GM12873 (cell line): ENCODE measurements at regions not wholly inside any gene's neighbourhood (a gene's known extent, or its start where the extent isn't known, plus 50 kb on each side); places are given as distances from the start of the nearest gene placed in this dataset.

Experiments used
- TF ChIP-seq, protein P1 (sequence below): IDR thresholded peaks from 2 replicates; pipeline ENCODE4 v1.5.1; 2012; ENCODE audit warnings: low read depth, mild to moderate bottlenecking, moderate library complexity, low read length, control low read depth; ENCODE audit not compliant: insufficient read depth; ENCODE audit errors: missing control alignments

DNA sequence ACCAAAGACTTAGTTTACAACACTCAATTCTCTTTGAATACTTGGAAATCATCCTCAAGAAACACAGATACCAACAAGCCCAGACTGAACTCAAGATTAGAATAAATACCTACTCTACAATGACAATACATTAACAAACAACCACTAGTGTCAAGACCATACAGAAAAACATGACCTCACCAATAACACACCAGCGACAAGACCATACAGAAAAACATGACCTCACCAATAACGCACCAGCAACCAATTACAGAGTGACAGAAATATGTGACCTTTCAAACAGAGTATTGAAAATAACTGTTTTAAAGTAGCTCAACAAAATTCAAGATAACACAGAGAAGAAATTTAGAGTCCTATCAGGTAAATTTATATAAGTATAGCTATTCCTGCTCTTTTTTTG lies 876.0 kb downstream of the EPHA3 start:
- TF ChIP-seq, protein P1, sequence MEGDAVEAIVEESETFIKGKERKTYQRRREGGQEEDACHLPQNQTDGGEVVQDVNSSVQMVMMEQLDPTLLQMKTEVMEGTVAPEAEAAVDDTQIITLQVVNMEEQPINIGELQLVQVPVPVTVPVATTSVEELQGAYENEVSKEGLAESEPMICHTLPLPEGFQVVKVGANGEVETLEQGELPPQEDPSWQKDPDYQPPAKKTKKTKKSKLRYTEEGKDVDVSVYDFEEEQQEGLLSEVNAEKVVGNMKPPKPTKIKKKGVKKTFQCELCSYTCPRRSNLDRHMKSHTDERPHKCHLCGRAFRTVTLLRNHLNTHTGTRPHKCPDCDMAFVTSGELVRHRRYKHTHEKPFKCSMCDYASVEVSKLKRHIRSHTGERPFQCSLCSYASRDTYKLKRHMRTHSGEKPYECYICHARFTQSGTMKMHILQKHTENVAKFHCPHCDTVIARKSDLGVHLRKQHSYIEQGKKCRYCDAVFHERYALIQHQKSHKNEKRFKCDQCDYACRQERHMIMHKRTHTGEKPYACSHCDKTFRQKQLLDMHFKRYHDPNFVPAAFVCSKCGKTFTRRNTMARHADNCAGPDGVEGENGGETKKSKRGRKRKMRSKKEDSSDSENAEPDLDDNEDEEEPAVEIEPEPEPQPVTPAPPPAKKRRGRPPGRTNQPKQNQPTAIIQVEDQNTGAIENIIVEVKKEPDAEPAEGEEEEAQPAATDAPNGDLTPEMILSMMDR = no peak

- TF ChIP-seq, protein P1 = no peak
These were observed 897.9 kb downstream of the EPHA3 start for GRCh38 chr3:90005281-90005847.

DNA sequence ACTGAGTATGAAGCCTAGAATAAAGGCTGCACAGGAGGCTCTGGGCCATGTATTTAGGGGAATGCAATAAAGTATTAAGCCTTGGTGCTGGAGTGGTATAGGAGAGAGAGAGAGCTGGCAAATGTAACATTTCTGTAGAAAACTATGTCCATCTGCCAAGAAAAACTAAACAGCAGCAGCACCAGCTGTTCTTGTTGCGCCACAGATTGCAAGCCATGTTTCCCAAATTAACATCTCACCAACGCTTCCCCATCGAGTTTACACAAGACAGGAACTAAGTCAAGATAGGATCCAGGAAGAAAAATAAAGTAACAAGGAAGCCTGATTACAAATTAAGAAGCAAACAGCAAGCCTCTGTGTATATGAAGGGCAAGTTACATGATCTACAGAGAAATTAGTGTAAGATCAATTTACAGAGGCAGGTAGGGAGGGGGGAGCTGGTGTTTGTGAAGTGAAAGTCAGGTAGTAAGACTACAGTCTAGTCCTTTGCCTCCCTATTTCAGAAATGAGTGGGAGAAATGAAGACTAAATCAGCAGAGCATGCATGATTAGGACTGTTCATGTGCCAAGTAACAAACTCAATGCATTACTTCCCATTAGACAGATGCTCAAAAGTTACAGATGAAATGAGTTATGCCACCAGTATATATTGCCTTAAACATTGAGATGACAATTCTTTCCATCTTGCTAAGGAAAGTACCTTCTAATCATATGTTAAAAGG lies 900.5 kb downstream of the EPHA3 start:
- TF ChIP-seq, protein P1 = no peak

GRCh38 chr3:90010341-90010740 lies 902.9 kb downstream of the EPHA3 start:
- TF ChIP-seq, protein P1 = no peak

DNA sequence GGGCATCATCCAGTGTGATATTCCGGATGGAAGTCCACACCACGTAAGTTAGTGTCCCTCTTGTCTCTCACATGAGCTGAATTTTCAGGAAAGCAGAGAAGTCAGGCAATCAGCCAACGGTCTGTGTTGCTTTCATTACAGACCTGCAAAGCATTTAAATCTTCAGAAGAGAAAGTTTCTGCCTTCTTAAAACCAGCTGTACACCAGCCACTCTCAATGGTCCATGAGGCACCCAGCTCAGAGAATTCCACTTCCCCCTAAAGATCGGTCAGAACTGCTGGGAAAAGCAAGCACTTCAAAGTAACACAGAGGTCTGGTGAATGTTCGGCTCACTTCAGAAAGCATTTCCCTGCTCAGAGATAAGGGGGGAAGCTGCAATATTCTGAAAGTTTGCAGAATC lies 903.7 kb downstream of the EPHA3 start:
- TF ChIP-seq, protein P1 = no peak

DNA sequence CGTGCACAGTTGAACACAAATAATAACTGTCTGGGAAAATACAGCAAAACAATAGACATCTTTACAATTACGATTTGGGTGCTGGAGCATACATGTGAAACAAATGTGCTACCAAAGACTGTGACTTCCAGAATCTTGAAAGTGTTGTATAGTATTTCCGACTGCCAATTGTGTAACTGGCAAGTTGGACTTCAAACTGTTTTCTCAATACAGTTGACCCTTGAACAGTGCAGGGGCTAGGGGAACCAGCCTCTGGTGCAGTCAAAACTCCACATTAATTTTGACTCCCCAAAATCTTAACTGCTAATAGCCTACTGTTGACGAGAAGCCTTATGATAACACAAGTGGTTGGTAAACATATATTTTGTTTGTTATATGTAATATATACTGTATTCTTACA lies 904.2 kb downstream of the EPHA3 start:
- TF ChIP-seq, protein P1 = no peak

- TF ChIP-seq, protein P1 = no peak
These were observed 904.6 kb downstream of the EPHA3 start for GRCh38 chr3:90011996-90012395.
